Gastrocnemius medialis (tissue), 4 donors: ENCODE measurements at regions not wholly inside any gene's neighbourhood (a gene's known extent, or its start where the extent isn't known, plus 50 kb on each side); places are given as distances from the start of the nearest gene placed in this dataset.

ENCODE experiments used
- CTCF ChIP-seq, 5 experiments: fragments of 450-650 bp in 3 of 5; fragments of 200-600 bp in 2 of 5; sonication (generic) in 2 of 5; IDR thresholded peaks in 4 of 5; conservative IDR thresholded peaks in 1 of 5; 1 replicate in 4 of 5; 2 replicates in 1 of 5; pipeline ENCODE4 v1.5.1; 2016 to 2019; ENCODE audit warnings: antibody characterized with exemption in 5 of 5, mild to moderate bottlenecking in 3 of 5, moderate library complexity in 3 of 5
- POLR2A ChIP-seq, 2 donors: fragments of 450-650 bp; IDR thresholded peaks; one replicate each; pipeline ENCODE4 v1.6.1; 2017; ENCODE audit warnings: antibody characterized with exemption in 2 of 2, mild to moderate bottlenecking in 2 of 2, moderate library complexity in 2 of 2

- TF ChIP-seq CTCF (IDR thresholded peaks at IDR 0.05 in 4 of 5, conservative IDR thresholded peaks at IDR 0.05 in 1 of 5), result no peak
- TF ChIP-seq POLR2A (IDR thresholded peaks at IDR 0.05), result no peak
Observed at GRCh38 chr2:221851531-221852045, 279.5 kb upstream of the EPHA4 start.
